Activated CD8-positive, alpha-beta memory T cell treated with anti-CD3 and anti-CD28 coated beads, Interleukin-2, amount 50 U/mL, for 4 hours (primary cell): ENCODE measurements at regions not wholly inside any gene's neighbourhood (a gene's known extent, or its start where the extent isn't known, plus 50 kb on each side); places are given as distances from the start of the nearest gene placed in this dataset.

Source experiments
- DNase-seq: peaks from one replicate; pipeline ENCODE4 v3.0.0-alpha.2; 2020

DNA sequence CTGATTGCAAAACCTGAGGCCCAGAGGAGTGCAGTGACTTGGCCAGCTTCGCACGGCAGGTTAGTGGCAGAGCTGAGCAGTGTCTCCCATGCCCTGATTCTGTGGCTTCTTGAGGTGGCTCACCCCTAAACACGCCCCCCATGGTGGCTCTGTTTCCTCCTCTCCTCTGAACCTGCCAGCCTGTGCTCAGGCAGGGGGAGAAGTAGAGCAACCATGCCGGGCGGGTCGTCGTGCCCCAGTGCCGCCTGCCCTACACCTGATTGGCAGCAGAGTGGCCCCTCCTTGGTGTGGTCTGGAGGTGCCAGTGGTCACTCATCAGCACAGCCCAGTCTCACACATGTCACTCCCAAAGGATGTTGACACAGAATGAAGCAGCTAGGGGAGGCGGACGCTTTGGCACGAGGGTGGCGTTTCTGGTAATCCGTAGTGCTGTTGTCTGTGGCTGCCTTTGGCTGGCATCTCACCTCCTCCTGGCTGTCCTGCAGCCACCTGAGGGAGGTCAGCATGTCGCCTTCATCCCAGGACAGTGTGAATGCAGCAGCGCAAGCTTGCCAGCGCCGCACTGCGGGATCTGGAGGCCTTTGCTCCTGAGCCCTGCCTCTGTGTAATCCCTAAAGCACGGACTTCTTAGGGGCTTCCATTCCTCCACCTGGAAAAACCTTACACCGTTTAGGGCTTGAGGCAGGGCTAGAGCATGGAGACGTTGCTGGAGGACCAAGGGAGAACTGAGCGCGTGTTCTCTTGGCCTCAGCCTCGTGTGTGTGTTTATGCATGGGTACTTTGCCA lies 294.7 kb downstream of the SEC14L1 start:
- DNase-seq, result peak; percentile 58

DNA sequence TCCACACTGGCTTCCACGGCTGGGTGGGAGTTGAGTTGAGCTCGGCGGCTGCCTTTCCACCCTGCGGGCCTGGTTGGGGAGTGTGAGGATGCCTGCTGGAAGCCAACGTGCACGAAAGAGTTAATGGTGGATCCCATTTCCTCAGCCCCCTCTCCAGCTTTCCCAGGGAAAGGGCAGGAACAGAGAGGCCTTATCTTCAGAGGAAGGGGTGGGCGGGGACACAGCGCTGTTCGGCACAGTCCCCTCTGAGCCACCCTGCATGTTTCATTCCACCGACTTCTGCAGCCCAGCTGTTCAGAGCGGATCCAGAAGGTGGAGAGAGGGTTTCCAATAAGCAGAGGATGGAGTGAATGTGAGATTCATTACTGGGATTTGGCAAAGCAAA lies 295.3 kb downstream of the SEC14L1 start:
- DNase-seq, result no peak

DNA sequence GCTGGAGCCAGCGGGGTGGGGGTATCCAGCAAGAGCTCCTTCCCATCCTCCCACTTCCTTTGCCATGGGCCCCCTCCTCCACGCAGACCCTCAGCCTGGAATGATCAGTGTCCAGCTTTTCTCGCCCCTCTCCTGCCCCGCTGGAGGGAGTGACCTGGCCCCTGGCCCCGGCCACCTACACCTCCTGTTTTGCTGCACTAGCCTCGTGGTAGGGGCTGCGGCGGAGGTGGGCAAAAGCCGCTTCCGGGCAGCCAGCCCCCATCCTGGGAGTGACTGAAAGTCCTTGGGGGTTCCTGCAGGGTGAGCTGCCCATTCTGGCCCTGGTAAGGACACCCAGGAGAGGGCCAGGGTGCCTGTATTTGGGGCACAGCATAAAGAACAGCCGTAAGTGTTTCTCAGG lies 295.7 kb downstream of the SEC14L1 start:
- no peak for DNase-seq

DNA sequence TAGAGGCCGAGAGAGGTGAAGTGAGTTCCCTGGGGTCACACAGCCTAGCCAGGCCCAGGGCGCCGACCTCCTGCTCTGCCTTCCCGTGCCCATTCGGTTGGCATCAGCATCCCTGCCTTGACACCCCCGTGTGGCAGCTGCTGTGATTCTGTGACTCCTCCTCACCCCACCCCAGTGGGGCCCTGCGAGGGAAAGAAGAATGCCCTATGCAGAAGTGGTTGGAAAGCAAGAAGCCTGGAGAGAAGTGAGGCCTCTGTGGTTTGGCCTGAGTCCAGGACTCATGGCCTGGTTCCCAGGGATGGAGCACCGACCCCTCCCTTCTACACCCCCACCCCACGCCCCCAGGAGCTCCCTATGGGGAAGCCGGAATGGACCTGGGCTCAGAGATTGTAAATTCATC lies 296.2 kb downstream of the SEC14L1 start:
- DNase-seq, result no peak

DNA sequence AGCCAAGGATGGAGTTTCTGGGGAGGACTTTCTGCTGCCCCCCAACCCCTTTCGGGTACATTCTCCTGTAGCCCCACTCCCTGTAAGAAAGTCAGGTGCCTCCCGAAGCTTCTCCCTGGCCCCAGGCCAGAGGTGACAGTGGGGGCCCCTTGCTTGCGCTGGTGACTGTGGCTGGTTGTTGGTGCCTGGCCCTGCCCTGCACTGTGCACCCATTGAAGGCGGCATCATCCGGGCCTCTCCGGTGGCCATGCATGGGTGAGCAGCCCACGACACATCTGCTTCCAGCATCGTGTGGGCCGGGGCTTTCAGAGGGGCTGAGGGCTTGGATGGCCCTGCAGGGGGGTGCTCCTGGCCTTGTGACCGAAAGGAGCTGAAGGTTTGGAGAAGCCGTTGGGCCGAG lies 297.0 kb downstream of the SEC14L1 start:
- no peak for DNase-seq

DNA sequence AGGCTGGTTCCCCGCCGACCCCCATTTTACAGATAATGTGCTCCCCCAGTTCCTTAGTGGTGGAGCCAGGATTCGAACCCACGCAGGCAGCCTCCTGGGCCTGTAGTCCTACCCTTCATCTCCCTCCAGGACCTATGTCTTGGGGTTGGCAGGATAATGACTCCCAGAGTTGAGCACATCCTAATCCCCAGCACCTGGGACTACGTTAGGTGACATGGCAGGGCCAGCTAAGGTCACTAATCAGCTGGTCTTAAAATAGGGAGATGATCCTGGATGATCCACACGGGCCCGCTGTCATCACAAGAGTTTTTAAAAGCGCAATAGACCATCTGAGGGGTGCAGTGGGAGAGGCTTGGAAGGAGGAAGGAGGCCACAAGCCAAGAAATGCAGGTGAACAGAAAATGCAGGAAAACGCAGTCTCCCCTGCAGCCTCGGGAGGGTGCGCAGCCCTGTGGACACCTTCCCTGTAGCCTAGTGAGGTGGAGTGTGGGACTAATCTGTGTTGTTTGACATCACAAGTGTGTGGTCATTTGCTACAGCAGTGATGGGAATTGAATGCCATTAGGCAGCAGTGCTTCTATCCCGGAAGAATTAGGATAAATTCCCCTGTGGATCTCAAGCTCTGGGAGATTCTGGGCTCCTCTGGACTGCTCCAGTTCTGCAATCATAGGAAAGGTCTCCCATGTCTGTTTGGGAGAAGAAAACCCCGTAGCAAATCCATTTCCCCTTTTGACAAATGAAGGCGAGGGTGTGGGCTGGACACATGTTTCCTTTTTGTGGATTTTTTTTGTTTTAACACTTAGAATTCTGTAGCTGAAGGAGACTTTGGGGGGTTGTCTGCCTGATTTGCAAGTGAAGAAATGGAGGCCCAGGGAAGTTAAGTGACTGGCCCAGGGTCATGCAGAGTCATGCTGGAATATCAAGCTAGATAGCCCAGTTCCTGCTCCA lies 297.7 kb downstream of the SEC14L1 start:
- no peak for DNase-seq

DNA sequence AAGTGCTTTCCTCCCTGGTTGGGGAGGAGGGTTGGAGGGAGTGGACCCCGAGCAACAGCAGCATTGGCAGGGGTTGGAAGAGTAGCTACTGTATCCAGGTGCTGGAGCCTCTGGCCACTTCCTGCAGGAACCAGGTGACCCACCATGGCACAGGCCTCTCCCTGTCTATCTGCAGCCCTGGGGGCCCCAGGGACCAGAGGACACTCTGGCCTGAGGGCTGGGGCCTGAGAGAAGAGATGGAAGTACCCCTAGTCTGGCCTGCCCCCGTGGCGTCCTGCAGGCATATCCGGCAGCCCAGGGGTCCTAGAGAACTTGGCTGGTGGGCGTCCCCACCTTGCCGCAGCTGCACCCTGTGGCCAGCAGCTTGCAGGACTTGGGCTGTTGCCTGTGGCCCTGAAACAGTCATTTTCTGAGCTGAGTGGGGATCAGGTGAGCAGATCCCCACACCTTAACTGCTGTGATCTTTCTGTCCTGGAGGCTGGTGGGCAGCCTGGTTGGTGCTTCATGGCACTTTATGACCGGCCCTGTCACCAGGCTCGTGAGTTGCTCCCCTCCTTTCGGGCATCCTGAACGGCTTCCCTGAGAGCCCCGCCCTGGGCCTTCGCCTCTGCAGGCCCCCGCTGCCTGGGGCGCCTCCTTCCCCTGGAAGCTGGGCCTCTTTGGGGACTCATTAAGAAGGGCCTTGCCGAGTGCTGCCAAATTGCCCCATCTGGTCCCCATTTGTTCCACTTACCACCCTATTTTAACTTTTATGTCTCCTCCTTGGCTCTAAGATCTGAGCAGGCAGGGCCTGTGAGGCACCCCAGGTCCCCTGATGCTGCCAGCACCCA lies 298.6 kb downstream of the SEC14L1 start:
- no peak for DNase-seq

DNA sequence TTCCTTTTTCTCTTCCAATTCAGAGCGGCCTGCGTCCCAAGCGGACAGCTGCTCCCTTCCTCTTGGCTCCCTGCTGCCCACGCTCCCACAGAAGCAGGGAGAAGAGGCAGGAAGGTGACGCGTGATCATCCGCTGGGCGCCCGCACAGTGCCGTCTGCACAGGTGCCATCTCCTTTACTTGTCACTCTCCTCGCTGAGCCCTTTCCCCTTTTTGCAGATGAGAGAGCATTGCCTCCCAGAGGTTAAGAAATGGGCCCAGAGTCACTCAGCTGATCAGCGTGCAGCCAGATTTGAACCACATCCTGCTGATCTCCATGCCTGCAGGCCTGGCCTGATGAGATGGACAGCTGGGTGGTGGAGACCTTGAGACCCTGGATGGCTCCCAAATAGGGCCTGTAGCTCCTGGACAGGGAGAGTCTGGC lies 299.8 kb downstream of the SEC14L1 start:
- DNase-seq, result no peak

DNA sequence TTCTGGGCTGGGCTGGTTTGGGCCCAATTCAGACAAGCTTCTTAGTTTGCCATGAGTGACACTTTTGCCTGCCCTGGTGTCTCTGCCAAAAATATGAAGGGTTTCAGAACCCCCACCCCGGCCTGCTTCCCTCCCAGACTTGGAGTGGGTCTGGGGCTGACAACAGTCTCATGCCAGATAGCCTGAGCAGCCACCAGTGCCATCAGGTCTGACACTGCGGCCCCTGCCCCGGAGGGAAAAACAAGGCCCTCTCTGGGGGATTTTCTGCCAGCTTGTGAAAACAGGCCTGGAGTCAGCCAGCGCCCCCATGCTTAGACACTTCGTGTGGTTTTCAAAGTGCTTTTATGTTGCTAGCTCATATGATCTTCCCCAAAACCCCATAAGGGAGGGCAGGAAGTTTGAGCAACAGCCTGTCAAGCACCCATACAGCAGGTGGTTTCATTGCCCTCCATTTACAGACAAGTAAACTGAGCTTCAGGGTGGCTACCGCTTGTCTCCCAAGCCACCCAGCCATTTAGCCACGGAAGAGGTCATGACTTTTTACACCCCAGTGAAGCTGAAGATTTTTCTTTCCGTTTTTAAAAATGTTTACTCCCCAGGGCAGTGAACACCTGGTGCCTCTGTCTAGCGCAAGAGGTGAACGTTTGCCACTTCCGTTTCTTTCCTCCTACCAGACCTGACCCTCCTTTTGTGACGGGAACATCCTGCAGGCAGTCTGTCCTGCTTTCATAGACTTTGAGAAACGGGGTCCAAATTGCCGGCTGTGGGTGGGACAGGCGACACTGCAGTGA lies 300.6 kb downstream of the SEC14L1 start:
- DNase-seq, result peak; percentile 66

DNA sequence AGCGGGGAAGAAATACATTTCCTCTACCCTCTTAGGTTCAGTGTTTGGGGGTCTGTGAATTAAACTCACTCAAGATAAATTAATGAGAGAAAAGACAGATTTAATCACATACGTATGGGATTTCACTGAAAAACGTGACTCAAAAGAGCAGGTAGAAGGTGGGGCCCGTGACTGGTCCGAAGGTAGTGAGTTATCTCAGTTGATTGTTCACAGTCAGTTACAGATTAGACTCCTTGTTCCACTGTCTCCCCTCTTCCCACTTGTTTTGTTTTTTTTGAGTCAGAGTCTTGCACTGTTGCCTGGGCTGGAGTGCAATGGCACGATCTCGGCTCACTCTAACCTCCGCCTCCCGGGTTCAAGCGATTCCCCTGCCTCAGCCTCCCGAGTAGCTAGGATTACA lies 301.2 kb downstream of the SEC14L1 start:
- DNase-seq, result no peak

DNA sequence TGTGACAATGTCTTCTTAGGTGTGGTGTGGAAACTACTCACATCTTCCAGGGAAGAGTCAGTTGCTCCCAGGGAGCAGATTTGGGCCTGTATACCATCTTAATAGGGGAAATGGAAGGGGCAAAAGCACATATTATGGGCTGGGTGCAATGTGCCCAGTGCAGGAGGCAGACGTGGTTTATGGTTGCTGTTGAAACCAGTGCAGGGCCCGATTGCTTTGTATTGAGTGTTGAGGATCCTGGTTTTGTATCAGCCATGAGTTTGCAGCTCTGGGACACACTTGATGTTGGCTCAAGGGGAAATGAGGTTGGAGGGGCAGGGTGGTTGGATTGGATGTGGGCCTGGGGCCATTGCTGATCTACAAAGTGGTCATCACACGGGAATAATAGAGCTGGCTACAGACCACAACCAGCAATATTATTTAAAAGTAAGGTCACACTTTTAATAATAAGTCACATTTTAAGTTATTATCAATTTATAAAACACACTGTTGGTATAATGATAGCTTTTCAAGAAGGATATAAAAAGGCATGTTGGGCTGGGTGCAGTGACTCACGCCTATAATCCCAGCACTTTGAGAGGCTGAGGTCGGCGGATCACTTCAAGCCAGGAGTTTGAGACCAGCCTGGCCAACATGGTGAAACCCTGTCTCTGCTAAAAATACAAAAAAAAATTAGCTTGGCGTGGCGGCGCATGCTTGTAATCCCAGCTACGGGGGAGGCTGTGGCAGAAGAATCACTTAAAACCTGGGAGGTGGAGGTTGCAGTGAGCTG lies 302.4 kb downstream of the SEC14L1 start:
- no peak for DNase-seq

DNA sequence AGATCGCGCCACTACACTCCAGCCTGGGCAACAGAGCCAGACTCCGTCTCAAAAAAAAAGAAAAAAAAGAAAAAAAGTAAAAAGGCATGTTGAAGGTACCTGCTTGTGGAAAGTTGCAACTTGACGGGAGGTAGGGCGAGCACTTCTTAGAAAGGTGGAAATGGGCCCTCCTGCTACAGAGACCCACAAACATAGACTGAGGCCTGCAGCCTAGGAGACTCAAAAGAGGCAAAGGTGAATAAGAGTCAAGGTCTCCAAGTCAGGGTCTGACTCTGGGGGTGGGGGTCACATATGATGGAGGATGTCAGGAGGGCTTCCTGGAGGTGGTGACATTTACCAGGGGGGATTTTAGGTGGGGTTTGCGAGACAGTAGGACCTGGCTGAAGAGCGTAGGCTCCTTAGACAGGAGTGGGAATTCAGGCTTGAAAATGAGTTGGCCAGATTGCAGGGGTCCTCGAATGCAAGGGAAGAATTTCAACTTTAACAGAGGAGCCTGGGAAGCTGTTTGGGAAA lies 303.0 kb downstream of the SEC14L1 start:
- no peak for DNase-seq

DNA sequence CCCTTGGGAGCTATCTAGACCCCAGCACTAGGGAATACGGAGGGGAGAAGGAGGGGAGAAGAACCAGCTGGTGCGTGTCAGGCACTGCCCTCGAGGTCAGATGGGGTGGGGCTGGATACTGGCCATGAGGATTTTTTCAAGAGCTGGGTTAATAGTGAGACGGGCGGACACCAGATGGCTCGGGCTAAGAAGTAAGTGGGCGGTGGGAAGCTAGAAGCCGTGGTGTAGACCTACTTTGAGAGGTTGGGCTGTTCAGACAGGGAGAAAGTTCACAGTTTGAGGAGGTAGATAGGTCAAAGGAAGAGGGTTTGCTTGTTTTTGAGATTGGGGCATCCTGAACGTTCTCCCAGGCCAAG lies 303.8 kb downstream of the SEC14L1 start:
- DNase-seq, result no peak

DNA sequence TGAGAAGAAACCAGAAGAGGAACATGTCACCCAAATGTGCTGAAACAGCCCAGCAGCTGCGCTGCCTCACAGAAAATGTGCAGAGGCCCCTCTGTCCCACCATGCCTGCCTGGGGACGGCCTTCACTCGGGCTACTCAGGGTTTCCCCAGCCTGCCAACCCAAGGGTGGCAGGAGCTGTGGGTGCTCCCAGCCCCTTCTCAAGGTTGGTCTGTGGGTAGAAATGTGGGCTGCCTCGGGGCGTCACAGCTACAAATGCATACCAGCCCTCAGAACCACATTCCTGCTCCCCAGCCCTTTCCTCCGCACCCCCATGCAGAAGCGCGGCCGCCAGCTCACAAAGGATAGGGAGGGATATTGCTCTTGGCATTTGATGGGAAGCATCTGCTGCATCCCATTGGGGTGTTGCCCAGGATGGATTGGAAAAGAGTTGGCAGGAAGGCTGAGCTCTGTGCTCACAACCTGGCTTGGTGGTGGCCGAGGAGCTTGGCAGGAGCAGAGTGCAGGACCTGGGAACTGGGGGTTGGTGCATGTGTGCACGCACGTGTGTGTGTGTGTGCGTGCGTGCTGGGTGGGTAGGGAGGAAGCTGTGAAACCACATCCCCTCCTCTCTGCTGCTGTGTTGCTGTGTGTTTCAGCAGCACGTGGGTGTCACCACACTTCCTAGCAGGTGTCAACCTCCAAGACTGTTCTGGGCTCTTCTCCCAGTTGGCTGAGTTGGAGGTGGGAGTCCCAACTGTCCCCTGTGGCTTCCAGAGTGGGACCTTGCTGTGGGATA lies 304.4 kb downstream of the SEC14L1 start:
- DNase-seq, result peak; percentile 74

DNA sequence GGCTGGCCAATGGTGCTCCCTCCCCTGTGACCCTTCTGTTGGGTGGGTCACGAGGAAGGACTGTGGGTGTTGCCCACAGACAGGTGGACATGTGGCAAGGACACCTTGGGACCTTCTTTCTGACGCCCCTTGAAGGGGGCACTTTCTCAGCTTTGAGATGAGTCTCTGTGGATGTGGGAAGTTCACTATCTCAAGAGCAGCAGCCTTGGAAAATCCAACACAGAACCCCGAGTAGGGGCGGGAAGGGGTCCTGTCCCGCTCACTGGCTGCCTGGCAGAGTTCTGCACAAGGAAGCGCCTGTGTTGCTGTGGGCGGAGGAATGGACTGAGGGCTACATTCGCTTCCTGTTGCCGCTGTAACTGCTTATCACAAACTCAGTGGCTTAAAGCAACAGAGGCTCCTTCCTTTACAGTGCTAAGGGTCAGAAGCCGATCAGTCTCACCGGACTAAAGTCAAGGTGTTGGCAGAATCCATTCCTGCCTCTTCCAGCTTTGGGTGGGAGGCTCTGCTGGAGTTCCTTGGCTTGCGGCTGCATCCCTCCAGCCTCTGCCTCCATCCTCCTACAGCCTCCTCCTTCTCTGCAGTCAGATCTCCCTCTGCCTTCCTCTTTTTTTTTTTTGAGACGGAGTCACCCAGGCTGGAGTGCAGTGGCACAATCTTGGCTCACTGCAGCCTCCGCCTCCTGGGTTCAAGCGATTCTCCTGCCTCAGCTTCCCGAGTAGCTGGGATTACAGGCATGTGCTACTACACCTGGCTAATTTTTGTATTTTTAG lies 305.2 kb downstream of the SEC14L1 start:
- no peak for DNase-seq

DNA sequence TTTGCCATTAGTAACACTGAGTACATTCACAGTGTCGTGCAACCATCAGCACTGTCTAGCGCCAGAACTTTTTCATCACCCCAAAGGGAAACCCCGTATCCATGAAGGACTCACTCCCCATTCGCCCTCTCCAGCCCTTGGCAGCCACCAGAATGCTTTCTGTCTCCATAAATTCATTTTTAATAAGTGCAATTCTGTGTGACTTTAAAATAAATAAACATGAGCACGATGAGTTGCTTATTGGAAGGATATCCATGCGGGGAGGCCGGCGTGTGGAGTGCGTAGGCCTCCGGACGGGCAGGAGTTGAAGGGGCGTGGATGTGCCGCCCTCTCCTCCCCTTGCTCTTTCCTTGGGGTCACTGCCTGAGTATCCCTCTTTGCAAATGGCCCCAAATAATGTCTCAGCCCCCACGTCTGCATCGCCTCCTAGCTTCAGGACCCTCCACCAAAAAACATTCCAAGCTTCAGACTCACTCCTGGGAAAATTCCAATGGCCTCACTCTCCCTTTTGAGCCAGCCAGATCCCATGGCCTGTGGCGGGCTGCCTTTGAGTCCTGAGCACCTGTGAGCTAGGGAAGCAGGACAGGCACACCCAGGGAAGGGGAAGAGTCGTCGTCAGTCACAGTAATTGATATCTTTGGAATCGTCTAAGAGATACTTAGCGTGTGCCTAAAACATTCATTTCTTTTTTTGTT lies 306.3 kb downstream of the SEC14L1 start:
- DNase-seq, result no peak

DNA sequence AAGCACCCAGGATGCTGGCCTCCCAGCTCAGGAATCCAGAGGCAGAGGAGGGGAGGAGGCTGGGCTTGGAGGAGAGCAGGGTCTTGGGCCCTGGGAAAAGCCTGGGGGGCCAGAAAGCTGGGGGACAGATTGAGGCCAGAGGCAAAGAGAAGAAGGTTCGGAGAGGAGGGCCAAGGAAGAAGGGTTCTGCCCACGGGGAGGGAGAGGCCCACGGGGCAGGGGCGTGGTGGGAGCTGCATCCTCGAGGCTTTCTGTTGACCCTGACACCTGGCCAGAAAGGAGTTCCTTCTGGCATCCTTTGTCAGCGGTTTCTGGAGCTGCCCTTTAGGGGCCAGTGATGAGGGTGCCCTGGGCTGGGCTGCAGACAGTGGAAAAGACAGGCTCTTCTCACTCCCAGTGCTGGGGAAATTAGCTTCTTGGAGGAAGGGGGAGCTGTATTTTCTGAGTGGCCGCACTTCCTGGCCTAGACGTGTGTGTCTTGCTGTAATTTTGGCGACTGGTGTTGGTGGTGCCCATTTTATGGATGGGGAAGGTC lies 308.7 kb downstream of the SEC14L1 start:
- DNase-seq, result no peak

DNA sequence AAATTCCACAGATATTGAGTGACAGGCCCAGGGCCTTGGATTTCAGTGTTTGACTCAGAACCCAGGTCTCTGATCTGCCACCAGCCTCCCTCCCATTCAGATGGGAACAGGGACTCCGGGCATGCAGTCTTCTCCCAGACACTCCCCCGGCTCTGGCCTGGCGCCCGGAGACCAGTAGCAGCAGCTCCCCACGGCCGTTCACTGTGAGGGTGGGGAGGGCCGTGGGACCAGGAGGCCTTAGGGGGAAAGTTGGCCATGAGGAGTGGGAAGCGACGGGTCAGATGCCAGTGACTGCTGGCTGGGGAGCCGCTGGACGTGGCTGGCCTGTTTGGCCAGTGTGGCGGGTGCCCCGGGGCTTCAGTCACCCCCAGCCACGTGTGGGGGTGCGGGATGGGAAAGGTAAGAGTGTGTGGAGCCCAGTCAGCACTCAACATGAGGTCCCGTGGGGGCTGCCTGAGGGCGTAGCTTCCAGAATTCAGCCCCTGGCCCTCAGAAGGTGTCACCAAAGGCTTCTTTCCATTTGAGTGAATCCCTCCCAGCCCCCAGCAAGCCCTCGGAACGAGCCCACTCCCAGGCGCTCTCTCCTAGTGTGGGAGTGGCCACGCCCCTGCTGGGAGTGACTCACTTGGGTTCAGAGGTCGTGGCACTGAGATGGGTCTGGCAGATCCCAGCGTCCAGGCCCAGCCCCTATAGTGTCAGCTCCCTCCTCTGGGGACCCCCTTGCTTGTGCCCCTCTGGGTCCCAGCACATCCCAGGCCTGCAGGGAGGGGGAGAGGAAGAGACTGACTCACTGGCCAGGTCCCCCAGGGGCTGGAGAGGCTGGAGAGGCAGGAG lies 309.4 kb downstream of the SEC14L1 start:
- peak; percentile 70 for DNase-seq
